NCI-H345 treated with DMSO at 0.1 percent for 48 hours (cell line): ENCODE measurements at regions not wholly inside any gene's neighbourhood (a gene's known extent, or its start where the extent isn't known, plus 50 kb on each side); places are given as distances from the start of the nearest gene placed in this dataset.

Experiments used
- DNase-seq: peaks from one replicate; lab custom pipeline; 2025; ENCODE audit not compliant: unreplicated experiment; lab: John Stamatoyannopoulos, UW

GRCh38 chr5:40288800-40289485, 390.8 kb upstream of the PTGER4 start:
- DNase-seq, result no peak

GRCh38 chr5:40284863-40285262, 394.9 kb upstream of the PTGER4 start:
- no peak for DNase-seq

- DNase-seq, result no peak
Observed at GRCh38 chr5:40278881-40279280, 400.8 kb upstream of the PTGER4 start.

GRCh38 chr5:40277161-40277906, 402.4 kb upstream of the PTGER4 start:
- no peak for DNase-seq

- DNase-seq, result no peak
Observed at GRCh38 chr5:40276426-40277102, 403.2 kb upstream of the PTGER4 start.

GRCh38 chr5:40274568-40274967, 405.1 kb upstream of the PTGER4 start:
- no peak for DNase-seq

- no peak for DNase-seq
Observed at GRCh38 chr5:40273936-40274335, 405.8 kb upstream of the PTGER4 start.

- DNase-seq, result no peak
Observed at GRCh38 chr5:40271476-40271875, 408.2 kb upstream of the PTGER4 start.

GRCh38 chr5:40270274-40270845, 409.4 kb upstream of the PTGER4 start:
- no peak for DNase-seq

GRCh38 chr5:40268088-40268487, 411.6 kb upstream of the PTGER4 start:
- DNase-seq, result no peak

GRCh38 chr5:40266952-40267351, 412.8 kb upstream of the PTGER4 start:
- DNase-seq, result no peak

GRCh38 chr5:40261984-40262383, 417.7 kb upstream of the PTGER4 start:
- DNase-seq, result no peak

- DNase-seq, result no peak
Observed at GRCh38 chr5:40260361-40260760, 419.4 kb upstream of the PTGER4 start.

GRCh38 chr5:40258222-40258621, 421.5 kb upstream of the PTGER4 start:
- DNase-seq, result no peak

- DNase-seq, result no peak
Observed at GRCh38 chr5:40240671-40241070, 439.0 kb upstream of the PTGER4 start.

GRCh38 chr5:40240111-40240510, 439.6 kb upstream of the PTGER4 start:
- DNase-seq, result no peak

- DNase-seq, result no peak
Observed at GRCh38 chr5:40238066-40238745, 441.5 kb upstream of the PTGER4 start.

GRCh38 chr5:40235471-40236400, 444.0 kb upstream of the PTGER4 start:
- DNase-seq, result no peak

GRCh38 chr5:40233268-40233667, 446.4 kb upstream of the PTGER4 start:
- no peak for DNase-seq

- DNase-seq, result no peak
Observed at GRCh38 chr5:40227931-40228330, 451.8 kb upstream of the PTGER4 start.
